Amygdala (tissue), 56 donors: ENCODE measurements at regions not wholly inside any gene's neighbourhood (a gene's known extent, or its start where the extent isn't known, plus 50 kb on each side); places are given as distances from the start of the nearest gene placed in this dataset.
"Not testable (repeated sequence)": the region's sequence is repeated elsewhere in the genome, so short reads cannot be mapped to it uniquely, and the experiment has no call there.

Experiments
- DNase-seq, 56 donors: peaks; one replicate each; lab custom pipeline; 2025; lab: John Stamatoyannopoulos, UW

DNA sequence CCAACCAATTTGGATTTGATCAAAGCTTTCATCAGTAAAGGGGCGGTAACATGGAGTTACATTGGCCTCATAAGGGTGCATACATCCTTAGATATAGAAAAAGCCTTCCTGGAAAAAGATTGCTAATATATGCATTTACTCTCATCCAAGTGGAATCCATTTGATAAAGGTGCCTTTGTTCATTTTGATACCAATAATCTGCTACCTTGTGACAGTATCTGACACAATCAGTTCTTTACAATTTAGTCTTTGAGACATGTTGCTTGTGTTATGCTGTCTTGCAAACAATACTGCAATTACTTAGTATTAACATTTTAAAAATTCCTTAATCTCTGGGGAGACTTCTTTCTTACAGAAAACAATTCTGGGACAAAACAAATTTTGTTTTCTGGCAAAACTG, 654.4 kb upstream of the SLC35B3 start:
- DNase-seq, result no peak

DNA sequence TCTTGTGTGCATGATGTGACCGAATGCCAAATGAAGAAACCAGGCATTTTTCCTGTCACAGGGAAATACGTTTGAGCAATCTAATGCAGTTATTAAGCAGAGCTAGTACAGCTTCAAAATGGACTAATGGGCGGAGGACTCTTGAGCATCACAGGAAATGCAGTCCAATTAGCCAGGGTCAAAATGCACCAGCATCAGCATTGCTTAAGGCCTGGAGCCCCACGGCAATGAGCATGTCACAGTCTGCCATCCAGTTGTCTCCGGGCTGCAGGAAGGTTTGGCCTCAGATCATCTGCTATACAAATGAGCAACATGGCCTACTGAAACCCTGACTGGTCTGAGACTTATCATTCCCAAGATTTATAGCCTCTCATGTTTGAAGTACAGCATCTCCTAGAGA, 652.1 kb upstream of the SLC35B3 start:
- no peak for DNase-seq

DNA sequence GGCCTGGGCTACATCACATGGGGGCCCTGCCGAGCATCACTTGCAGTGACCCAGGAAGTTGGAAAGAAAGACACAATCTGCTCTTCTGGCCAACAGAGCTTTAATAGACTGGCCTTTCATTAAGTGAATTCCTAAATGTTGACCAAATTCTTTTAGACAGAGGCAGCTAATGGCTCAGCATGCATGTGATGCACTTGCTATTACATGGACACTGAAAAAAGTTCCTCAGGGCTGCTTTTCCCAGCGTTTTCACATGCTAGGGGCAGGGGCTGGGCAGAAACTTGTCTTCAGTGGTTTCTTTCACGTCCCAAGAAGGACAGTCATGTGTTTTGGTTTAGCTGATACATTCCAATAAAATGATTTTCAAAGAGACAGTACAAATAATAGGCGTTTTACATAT, 651.0 kb upstream of the SLC35B3 start:
- no peak for DNase-seq

DNA sequence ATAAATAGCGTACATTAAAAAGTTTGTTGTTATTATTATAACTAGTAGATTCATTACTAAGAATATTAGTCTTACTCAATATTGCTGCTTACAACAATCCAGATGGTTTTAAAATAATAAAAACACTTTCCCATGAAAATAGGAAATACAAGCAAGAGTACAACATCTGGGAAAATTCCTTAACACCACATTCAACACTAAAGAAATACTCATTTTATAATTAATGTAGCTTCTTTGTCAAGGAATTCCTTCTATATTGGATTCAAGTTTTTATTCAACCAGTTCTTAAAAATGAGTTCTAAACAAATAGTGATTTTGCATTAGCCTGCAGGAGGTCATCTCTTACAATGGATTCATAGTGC, 650.3 kb upstream of the SLC35B3 start:
- no peak for DNase-seq

DNA sequence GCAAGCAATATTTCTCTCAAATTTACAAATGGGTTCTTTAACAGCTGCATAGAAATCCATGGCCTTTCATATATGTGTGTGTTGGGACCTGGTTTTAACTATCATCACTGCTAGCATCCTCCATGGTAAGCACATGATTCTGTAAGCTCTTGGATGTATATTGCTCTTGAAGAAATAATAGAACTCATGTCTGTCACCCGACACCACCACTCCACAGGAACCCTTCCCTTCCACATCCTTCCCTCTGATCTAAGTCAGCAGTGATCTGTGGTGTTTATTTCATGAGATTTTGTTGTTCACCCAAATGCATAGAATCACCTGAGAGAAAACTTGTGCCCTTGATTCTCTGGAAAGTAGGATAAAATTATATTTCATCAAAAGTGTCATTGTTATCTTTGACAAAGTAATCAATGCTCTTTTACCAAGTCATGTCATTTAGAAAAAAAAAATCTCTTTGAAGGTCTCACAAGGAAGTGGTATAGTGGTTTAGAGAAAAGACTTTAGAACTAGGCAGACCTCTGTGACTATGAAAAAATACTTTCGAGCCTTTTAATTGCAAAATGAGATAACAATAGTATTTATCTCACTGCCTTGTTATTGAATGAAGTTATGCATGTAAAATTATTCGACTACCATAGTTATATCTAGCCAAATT, 649.8 kb upstream of the SLC35B3 start:
- no peak for DNase-seq

DNA sequence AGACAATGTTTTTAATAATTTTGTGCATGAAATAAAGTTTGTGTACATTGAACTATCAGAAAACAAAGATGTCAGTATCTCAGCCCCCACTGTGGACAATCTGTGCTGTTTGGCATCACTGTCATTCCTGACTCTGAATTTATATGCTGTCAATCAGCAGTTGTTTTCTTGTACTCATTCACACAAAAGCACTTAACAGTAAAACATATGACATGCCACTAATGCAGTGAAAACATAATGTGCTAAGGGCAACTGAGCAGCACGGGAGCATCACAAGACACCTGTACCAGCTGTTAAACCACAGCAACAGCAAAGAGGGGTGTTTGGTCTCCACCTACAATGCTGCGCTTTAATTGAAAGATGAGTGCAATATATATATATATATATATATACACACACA, 647.8 kb upstream of the SLC35B3 start:
- DNase-seq, result no peak

DNA sequence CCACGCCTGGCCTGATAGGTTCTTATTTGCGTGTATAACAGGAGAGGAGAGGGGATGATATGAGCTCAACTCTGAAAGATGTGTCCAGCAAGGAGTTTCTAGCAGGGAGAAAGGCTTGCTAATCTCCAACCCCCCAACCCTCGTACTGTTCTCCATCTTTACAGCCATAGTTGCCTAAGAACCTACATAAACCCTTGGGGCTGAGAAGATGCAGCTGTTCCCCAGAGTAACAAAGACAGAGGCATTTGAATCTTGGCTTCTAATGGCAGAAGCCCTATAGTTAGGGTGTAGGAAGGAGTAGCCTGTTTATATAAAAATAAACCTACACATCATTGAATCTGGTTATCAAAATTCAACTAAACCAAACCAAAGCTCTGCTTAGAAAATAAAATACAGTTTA, 631.4 kb upstream of the SLC35B3 start:
- no peak for DNase-seq

DNA sequence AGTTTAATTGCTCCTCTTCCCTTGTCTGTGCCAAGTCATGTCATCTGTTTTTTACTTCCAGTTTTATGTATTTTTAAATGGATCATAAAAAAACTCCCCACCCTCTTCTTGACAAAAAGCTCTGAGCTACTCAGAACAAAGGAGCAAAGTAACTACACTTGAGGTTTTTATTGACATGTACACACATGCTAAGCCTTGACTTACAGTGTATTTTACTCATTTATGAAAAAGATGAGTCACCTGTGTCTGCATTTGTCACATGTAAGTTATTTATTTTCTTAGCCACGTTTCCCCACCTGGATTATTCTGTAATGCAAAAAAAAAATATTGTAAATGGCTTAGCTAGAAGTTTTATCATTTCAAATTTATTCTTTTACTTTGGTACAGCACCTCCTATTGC, 628.8 kb upstream of the SLC35B3 start:
- no peak for DNase-seq

GRCh38 chr6:9062596-9062995, 627.3 kb upstream of the SLC35B3 start:
- DNase-seq, result no peak

GRCh38 chr6:9057937-9058336, 622.6 kb upstream of the SLC35B3 start:
- DNase-seq, result no peak

GRCh38 chr6:9056556-9056955, 621.2 kb upstream of the SLC35B3 start:
- DNase-seq, result no peak

- no peak for DNase-seq
These were observed 609.1 kb upstream of the SLC35B3 start for GRCh38 chr6:9044426-9044825.

GRCh38 chr6:9040718-9041117, 605.4 kb upstream of the SLC35B3 start:
- DNase-seq, result no peak

DNA sequence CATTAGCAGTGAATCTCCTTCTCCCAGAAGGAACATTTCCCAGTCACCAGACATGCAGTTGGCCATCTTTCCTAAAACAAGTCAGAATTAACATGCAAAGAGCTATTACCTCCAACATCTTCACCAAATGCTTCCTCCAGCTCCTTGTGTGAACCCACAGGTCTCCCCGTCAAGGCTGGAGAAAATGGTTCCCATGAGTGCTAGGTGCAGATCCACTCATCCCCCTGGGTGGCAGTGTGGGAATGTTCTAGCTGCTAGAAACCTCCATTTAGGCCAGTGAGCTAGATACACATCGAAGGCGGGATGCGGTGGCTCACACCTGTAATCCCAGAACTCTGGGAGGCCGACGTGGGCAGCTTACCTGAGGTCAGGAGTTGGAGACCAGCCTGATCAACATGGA, 603.9 kb upstream of the SLC35B3 start:
- DNase-seq, result no peak

DNA sequence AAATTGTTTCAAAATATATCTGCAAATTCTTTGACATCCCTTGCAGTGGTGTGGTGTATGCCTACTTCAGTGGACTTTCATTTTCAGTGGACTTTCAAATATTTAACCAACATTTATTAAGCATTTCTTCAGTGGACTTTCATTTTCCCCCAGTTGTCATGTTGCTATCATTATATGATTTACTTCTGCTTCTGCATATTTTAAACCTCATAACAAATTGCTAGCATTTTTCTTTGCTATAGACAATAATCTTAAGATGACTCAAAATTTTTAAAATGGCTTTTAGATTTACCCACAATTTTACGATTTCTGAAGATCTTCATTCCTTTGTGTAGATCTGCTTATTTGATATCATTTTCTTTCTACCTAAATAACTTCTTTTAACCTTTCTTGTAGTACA, 592.7 kb upstream of the SLC35B3 start:
- no peak for DNase-seq

GRCh38 chr6:9025796-9026394, 590.5 kb upstream of the SLC35B3 start:
- no peak for DNase-seq

- DNase-seq, result no peak
These were observed 589.9 kb upstream of the SLC35B3 start for GRCh38 chr6:9025228-9025627.

DNA sequence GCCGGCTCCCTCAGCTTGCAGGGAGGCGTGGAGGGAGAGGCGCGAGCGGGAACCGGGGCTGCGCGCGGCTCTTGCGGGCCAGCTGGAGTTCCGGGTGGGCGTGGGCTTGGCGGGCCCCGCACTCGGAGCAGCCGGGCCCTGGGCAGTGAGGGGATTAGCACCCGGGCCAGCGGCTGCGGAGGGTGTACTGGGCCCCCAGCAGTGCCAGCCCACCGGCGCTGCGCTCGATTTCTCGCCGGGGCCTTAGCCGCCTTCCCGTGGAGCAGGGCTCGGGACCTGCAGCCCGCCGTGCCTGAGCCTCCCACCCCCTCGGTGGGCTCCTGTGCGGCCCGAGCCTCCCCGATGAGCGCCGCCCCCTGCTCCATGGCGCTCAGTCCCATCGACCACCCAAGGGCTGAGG, 588.9 kb upstream of the SLC35B3 start:
- DNase-seq, result not testable (repeated sequence)

DNA sequence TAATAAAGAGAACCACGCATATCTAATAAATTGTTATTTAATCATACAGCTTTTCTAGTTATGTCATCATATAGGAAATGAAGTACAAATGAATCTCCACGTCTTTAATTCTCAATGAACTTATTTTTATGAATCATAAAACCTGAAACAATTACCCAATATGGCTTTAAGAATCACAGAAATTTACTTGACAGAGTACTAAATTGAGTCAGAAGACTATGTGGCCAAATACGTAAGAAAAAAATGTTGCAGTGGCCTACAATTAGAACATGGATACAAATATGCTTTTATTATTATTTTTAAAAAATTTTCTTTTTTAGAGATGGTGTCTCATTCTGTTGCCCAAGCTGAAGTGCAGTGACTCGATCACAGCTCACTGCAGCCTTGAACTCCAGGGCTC, 584.7 kb upstream of the SLC35B3 start:
- no peak for DNase-seq

DNA sequence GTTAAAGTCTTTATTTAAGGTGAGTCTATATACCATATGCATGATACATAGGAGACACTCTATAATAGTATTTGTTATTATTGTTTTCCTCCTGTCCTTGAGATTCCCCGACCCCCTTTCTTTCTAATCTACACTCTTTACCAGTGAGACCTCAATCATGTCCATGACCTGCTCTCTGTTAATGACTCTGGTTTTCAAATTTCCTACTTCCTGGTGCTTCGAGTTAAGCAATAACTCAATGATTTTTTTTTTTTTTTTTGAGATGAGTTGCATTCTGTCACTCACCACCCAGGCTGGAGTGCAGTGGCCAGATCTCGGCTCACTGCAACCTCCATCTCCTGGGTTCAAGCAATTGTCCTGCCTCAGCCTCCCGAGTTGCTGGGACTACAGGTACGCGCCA, 574.6 kb upstream of the SLC35B3 start:
- no peak for DNase-seq

- no peak for DNase-seq
These were observed 571.7 kb upstream of the SLC35B3 start for GRCh38 chr6:9007027-9007426.

- no peak for DNase-seq
These were observed 567.5 kb upstream of the SLC35B3 start for GRCh38 chr6:9002833-9003232.

DNA sequence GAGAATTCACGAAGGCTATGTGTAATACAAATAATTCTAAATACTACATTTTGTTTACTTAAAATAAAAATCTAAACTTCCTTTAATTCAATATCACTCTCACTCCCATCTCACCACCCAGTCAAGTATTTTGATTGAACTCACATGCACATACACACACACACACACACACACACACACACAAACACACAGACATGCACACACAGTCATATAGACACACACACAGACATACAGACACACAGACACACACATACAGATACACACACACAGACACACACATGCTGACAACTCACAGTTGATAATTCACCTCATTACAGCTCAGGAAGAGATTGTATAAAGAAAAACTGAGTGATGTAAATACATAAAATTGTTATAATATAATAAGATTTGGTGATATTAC, 559.8 kb upstream of the SLC35B3 start:
- DNase-seq, result no peak
